NCI-H2227 (cell line): ENCODE measurements at regions not wholly inside any gene's neighbourhood (a gene's known extent, or its start where the extent isn't known, plus 50 kb on each side); places are given as distances from the start of the nearest gene placed in this dataset.
"Not testable (repeated sequence)": the region's sequence is repeated elsewhere in the genome, so short reads cannot be mapped to it uniquely, and the experiment has no call there.

ENCODE experiments used
- DNase-seq: peaks from one replicate; lab custom pipeline; 2025; ENCODE audit not compliant: unreplicated experiment; lab: John Stamatoyannopoulos, UW

DNA sequence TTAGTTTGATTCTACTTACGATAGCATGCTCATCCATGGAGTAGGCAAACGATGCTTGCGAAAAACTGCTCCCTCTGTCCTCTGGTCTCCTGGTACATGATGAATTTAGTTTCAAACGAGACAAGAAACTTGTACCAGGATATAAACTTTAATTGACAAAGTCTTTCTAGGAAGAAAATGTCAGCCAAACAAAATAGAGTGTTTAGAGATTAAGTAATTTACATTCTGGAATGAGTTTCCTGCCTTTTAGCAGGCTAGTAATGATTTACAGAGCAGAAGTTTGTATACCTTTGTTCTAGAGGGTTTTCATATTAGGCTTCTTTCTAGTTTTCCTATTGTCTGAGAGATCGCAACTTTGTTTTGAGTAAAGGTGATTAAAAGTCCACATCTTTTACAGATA, 206.9 kb downstream of the RPL10L start:
- DNase-seq = no peak

DNA sequence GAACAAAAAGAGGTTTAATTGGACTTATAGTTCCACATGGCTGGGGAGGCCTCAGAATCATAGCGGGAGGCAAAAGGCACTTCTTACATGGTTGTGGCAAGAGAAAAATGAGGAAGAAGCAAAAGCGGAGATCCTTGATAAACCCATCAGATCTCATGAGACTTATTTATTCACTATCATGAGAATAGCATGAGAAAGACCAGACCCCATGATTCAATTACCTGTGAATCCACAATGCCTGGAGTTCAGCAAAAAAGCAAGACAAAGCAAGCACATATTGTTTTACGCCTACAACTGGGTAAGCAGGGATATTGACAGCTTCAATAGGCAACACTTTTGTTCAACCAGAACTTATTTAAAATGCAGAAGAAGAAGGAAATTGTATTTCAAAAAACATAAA, 218.2 kb downstream of the RPL10L start:
- DNase-seq = no peak

DNA sequence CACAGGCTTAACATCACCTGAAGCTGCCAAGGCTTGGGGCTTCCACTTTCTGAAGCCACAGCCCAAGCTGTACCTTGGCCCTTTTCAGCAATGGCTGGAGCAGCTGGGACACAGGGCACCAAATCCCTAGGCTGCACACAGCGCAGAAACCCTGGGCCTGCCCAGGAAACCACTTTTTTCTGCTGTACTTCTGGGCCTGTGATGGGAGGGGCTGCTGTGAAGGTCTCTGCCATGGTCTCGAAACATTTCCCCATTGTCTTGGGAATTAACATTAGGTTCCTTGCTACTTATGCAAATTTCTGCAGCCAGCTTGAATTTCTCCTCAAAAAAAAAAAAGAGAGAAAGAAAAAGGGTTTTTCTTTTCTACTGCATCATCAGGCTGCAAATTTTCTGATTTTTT, 219.1 kb downstream of the RPL10L start:
- DNase-seq = no peak

DNA sequence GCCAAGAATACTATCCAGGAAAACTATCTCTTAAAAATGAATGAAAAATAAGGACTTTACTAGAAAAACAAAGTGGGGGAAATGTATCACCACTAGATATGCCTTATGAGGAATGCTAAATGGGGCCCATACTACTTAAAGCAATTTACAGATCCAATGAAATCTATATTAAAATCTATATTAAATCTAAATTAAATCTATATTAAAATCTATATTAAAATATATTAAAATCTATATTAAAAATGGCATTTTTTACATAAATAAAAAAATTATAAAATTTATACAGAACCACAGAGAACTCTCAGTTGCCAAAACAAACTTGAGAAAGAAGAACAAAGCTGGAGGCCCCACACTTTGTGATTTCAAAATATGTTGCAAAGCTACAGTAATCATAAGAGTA, 234.5 kb downstream of the RPL10L start:
- no peak for DNase-seq

DNA sequence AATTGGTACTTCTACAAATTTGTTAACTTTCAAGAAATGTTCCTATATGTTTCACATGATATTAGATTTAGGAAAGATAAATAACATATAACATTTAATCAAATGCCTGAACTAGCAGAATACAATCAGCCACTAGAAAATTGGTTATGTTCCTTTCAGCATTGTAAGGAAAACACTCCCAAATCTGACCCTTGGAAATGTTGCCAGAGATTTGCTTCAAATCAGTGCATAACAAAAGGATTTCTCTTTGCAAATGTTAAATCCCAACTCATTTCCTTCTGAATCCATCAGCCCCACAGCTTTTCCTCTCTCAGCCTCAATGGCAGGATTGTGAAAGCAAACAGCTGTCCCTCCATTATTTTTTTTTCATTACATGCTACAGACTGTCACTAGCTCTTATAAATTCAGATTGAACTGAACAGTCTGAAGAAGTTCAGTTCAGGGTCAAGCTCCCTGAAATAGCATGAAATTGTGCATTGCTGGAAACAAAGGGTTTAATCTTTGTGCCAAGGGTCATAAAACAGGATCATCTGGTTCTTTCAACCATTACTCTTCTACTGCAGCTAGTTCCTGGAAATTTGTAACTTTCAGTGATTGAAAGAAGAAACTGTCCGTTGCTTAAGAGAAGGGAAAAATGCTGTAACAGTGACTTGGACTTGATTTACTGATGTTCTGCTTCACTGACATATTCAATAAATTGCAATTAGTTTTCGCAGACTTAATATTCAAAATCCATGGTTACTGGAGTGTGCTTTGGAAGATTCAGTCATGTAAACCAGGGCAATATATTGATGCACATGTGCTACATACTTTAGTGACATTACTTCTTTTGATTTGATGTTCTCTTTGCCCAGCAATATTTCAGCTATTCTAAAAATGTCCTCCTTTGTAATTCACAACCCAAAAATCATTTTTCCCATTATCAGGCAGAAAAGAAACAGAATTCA, 246.4 kb downstream of the RPL10L start:
- no peak for DNase-seq

DNA sequence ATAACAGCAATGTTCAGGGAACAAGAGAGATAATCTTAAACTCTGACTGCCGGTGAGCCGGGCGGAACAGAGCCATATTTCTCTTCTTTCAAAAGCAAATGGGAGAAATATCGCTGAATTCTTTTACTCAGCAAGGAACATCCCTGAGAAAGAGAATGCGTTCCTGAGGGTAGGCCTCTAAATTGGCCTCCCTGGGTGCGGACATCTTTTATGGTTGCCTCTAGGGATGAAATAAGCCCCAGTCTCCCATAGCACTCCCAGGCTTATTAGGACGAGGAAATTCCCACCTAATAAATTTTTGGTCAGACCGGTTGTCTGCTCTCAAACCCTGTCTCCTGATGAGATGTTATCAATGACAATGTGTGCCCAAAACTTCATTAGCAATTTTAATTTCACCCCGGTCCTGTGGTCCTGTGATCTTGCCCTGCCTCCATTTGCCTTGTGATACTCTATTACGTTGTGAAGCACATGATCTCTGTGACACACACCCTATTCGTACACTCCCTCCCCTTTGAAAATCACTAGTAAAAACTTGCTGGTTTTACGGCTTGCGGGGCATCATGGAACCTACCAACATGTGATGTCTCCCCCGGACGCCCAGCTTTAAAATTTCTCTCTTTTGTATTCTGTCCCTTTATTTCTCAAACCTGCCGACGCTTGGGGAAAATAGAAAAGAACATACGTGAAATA, 249.4 kb downstream of the RPL10L start:
- DNase-seq = not testable (repeated sequence)

DNA sequence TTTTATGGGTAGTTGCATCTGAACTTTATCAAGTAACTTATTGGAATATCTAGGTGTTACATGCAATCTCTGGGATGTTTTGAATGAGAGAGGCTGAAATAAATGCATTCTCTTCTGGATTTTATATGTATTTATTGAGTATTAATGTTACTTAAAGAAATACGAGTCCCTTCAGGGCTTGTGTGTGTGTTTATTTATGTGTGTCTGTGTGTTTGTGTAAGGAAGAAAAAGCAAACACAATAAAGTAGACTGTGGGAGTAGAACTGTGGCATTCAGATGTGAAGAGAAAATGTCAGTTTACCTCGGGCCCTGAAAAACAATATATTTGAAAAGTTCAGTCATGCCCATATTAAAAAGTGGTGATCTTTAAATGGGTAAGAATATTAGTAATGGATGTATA, 250.5 kb downstream of the RPL10L start:
- no peak for DNase-seq

DNA sequence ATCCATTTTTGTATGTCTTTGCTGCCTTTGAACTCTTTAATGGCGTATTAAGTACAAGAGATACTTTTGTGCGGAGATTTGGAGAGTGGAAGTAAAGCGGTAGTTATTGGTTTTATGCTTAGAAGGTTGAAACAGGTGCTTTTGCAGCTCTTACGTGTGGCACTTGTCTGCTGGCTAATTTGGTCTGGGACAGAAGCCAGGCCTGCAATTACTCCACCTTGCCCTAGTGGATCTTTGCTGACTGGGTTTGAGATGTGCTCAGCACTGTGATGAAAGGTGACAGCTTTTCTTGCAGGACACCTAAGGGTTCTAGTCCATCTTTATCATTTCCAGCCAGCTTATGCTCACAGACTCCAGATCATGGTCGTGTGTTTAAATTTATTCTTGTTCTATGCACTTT, 252.5 kb downstream of the RPL10L start:
- DNase-seq = no peak

DNA sequence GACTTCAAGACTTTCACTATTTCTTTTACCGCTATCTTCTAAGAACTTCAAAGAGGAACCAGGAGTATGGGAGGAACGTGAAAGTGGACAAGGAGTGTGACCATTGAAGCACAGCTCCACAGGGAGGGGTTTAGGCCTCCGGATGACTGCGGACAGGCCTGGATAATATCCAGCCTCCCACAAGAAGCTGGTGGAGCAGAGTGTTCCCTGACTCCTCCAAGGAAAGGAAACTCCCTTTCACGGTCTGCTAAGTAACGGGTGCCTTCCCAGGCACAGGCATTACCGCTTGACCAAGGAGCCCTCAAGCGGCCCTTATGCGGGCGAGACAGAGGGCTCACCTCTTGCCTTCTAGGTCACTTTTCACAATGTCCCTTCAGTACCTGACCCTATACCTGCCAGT, 267.0 kb downstream of the RPL10L start:
- DNase-seq = no peak

DNA sequence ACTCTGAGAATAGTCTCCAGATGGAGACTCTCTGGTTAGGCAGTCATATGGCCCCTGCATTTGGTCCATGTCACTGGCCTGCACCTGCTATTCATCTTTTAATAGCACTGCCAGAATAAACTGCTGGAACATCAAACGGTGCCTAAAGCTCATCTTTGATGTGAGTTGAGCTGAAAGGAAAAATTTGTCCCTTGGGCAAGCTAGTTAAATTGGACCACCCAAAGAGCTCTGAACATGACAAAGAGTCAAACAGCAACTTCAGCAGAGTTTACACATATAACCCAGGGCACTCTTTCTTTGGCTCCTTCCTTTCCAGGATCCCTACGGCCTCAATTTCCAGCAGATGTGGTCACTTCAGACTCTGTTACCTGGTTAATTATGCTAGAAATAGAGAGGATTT, 269.9 kb downstream of the RPL10L start:
- no peak for DNase-seq

DNA sequence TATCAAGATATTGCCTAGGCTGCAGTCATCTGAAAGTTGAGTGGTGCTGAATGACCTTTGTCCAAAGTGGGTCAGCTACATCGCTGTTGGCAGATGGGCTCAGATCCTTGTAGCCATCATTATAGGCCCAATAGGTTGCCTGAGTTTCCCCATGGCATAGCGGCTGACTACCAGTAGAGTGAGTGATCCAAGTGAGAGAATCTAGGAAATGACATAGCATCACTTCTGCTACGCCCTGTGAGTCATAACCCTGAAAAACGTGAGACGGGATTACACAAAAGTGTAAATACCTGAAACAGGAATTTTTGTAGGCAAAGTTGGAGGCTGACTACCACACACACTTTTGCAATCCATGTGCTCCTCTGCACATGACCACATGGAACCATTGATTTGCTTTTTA, 273.3 kb downstream of the RPL10L start:
- DNase-seq = no peak

DNA sequence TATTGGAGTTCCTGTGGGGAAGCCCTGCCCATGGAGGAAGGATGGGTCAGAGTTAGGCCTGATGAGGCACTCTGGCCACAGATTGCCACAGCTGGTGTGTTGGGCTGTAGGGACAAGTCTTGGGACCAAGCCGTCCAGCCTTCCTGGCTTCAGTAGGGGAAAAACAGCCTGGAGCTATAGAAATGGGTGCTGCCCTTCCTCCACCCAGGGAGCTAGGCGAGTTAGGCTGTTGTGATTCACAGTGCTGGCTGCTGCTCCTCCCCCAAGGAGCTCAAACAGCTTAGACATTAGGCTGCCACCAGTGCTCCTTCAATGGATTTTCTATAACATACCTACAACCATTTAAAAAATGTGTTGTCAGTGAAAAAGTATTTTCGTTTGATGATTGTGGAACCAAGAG, 274.3 kb downstream of the RPL10L start:
- no peak for DNase-seq

DNA sequence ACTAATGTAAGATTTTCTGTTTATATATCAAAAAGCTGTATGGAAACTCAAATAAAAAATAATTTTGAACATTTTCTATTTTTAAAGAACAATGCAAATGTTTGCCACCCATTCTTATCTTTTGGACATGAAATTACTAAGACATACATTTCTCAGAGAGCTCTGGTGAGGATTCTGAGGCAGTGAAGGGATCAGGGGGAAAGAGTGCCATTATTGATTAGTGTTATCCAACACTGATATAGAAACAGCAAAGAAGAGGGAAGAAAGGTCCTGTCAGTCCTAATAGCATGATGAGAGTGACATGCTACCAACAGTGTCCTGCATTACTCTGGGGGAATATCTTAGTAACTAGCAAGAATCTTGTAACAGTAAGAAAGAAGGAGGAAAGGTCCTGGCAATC, 282.2 kb downstream of the RPL10L start:
- DNase-seq = no peak

DNA sequence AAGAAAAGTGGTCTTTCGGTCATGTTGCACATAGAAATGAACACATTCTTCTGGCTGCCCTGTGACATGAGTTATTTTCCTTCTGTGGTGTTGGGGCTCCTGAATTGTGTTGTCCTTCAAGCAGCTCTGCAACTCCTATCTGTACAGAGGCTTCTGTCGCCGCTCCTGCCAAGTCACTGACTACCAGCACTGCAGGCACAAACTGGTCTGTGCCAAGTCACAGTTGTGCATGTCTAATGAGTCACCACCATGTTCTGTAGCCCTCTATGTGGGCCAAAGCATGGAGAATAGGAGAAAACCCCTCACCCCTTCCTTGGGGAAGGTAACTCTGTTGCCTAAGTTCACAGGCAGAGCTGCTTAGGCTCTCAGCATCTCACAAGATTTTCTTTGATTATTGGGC, 283.3 kb downstream of the RPL10L start:
- DNase-seq = no peak

DNA sequence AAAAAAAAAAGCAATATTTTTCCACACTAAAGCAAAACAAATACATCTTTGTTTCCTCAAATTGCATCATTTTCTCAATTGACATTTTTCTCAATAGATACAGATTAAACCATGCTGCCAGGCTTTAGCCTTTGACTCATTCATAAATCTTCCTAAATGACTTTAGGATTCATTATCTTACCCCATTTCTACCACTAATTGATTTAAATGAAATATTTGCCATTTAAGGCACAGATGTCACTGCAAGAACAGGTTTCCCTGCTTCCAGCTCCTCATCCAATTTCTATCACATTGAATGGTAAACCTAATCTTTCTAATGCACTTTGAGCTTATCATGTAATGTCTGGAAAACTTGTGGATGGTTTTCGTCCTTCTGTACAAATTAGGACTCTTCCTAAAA, 298.7 kb downstream of the RPL10L start:
- no peak for DNase-seq

DNA sequence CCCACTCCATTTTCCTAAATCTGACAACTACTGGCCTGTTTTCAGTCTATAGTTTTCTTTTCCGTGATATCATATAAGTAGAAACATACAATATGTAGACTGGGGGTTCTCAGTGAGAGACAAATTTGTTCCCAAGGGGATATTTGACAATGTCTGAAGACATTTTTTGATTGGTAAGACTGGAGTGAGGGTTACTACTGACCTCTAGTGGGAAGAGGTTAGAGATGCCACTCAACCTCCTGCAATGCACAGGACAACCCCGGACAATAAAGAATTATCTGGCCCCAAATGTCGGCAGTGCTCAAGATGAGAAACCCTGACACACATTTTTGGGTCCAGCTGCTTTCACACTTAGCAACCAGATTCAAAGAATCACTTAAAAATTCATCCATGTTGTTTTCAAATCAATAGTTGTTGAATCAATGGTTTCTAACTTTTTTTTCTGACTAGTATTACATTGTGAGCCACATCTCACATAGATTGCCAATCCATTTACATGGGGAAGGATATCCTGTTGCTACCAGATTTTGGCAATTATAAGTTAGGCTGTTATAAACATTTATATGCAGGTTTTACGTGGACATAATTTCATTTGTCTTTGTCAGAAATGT, 307.1 kb downstream of the RPL10L start:
- no peak for DNase-seq

DNA sequence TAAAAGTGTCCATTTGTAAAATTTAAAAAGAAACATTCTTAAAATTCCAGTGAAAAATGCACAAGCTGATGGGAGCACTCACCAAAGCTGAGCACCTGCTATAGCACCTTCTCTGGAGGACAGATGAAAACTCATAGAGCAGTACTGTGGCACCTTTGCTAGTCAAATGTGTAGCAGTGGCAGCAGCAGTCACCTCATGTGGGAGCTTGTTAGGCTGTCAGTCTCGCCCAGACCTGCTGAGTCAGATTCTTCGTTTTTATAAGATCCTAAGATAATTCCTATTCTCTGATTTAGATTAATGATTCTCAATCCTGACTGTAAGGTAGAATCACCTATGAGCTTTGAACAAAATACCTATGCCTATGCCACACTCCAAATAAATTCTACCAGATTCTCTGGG, 325.8 kb downstream of the RPL10L start:
- no peak for DNase-seq

DNA sequence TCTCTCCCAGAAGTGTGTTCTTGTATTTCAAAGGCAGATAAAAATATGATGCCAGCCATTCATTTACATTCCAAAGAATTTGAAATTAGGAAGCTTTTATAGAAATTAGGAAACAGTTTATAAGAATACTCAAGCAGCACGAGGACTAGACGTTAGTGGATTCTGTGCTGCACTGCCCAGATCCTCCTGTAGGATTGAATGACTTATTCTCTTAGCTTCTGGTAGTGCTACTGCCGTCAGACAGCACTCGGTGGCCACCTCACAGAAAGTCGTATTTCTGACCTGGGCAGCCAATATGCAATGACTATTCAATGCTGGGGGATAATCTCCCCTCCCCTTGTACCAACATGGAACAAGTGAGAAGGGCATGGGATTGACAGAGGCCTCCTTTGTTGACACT, 326.4 kb downstream of the RPL10L start:
- no peak for DNase-seq

DNA sequence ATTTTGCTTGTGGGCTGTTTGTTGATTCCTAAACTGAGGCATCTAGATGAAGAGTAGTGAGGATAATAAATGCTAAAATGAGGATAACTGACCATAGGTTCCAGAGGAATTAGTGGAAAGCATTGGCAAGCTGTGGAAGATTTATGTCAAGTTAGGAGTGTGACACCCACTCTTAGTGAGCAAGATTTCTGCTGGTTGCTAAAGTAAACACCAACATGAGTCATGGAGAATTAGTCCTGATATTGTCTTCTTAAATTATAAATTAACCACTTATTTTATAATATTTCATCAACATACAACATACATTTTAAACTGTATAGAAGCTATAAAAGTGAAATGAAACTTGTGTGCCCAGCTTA, 328.2 kb downstream of the RPL10L start:
- DNase-seq = no peak

DNA sequence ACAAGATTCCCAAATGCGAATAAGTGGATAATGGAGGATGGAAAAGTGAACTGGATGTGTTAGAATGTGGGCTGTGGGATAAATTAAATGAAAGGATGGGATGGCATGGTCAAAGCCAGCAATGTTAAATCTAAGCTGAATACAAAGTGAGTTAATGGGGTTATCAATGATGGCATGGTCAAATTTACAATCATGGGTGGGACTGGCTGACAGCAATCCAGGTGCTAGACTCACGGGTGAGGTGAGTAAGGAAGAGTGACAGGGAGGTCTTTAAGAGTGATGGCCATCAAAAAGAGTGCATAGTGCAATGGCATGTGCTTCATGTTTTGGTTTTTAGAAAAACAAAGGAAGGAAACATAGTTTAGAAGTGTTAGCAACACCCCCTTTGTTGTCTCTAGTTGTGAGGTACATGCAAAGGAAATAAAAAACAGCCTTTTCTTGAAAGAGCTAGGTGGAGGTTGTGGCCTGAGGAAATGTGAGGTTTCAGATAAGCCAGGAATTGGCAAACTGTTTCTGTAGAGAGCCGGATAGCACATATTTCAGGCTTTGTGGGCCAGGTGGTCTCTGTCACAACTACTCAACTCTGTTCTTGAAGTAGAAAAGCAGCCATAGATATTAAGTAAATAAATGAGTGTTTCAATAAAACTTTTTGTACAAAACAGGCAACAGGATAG, 328.7 kb downstream of the RPL10L start:
- DNase-seq = no peak

DNA sequence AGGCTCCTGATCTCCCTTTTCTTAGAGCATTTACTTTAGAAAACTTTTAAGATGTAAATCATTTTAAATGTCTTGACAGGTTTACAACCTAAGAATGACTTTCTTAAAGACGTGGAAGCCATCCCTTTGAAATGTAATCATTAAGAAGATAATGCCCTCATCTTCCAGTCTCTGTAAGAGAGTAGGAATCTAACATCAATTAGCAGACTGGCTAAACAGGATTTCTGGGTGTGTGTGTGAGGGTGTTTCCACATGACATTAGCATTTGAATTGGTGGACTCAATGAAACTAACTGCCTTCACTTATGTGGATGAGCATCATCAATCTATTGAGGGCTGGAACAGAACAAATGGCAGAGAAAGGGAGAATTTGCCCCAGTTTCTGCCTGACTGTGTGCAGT, 329.5 kb downstream of the RPL10L start:
- DNase-seq = no peak

DNA sequence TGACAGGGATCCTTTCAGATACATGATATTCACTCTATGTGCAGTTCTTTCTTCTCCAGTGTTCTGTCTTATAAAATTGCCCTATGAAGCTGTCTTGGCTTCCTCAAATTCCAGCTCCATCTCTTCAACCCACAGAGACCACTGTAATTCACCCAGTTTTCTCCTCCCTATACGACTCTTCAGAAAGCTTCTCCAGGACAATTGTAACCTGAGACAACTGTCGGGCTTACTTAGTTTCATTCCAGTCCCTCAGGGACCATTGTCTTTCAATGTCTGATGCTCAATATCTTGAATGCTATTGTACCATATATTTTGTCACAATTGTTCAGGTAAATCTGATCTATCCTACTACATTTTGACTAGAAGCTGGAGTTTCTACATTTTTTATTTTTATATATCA, 345.3 kb downstream of the RPL10L start:
- DNase-seq = no peak
